OCI-LY1 (cell line): ENCODE measurements at regions not wholly inside any gene's neighbourhood (a gene's known extent, or its start where the extent isn't known, plus 50 kb on each side); places are given as distances from the start of the nearest gene placed in this dataset.

Experiments
- CTCF ChIP-seq: fragments of 200-600 bp; sonication (generic), shearing (Covaris generic); IDR thresholded peaks from 2 replicates; pipeline ENCODE4 v1.5.1; 2017; ENCODE audit warnings: mild to moderate bottlenecking, antibody characterized with exemption, low read length, moderate library complexity, mixed read lengths
- EZH2 ChIP-seq: fragments of 200-600 bp; sonication (generic), shearing (Covaris generic); IDR thresholded peaks from 2 replicates; pipeline ENCODE4 v1.8.0; 2017; ENCODE audit warnings: borderline replicate concordance, mixed run types, mild to moderate bottlenecking, antibody characterized with exemption, low read length, moderate library complexity, mixed read lengths

GRCh38 chr9:129382281-129383018 lies 204.4 kb upstream of the IER5L start:
- TF ChIP-seq CTCF (no peak), EZH2 (no peak)
